ENCODE measurements at regions not wholly inside any gene's neighbourhood (a gene's known extent, or its start where the extent isn't known, plus 50 kb on each side); places are given as distances from the start of the nearest gene placed in this dataset.

DNA sequence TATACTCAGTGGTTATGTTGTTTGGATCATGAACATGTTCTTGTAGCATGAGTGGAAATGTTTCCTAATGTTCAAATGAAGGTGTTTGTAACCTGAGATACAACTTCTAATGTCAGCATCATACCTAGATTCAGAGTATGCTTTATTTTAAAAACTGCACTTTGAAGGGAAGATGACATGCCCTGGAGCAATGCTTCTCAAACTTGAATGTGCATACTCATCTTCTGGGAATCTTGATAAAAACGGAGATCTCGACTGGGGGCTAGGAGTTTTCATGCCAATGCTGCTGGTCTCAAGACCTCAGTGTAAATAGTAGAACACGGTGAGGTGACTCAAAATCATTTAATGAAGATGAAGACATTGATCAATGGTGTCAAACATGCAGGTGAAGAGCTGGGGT is 440.0 kb upstream of the NOX3 start:
- DNase-seq (ENCODE audit: low spot score) (no peak), ATAC-seq (no peak)
- Histone ChIP-seq H3K79me2 (replicated peaks; ENCODE audit: insufficient read depth) (no peaks in the 10 kb centered on the region), H3K36me3 (ENCODE audit: insufficient read depth) (no peaks in the 10 kb centered on the region), H3K9me2 (ENCODE audit: insufficient read depth) (no peaks in the 10 kb centered on the region; the same call in 1 of the 2 replicates), H3F3A (replicated peaks; ENCODE audit: low read depth) (no peaks in the 10 kb centered on the region), H3K4me3 (no peak overlapping the region), H3K27me3 (ENCODE audit: insufficient read depth) (no peaks in the 10 kb centered on the region), H2AFZ (no peak overlapping the region), H3K4me1 (ENCODE audit: insufficient read depth) (peaks cover 17% of the 10 kb centered on the region; the same call in 1 of the 2 replicates), H3K4me2 (0 out of 2 replicates have a peak overlapping the region, but pooled peaks have one; percentile 5), H4K20me1 (replicated peaks; ENCODE audit: insufficient read depth) (no peaks in the 10 kb centered on the region), H3K27ac (ENCODE audit: low read depth) (peak overlapping the region; percentile 45; the same call in 1 of the 2 replicates)
- peaks cover 4% of the 10 kb centered on the region; the same call in 2 of the 3 replicates for H3K9me3 Mint-ChIP-seq
- H3K4me3 Mint-ChIP-seq: no peak overlapping the region
- H3K4me1 Mint-ChIP-seq: peaks cover 25% of the 10 kb centered on the region
- peaks cover 2% of the 10 kb centered on the region for H3K27me3 Mint-ChIP-seq (ENCODE audit: insufficient read depth, low read depth, poor library complexity)
- H3K27ac Mint-ChIP-seq: no peak overlapping the region; the same call in 1 of the 2 replicates
- TF ChIP-seq EZH2phosphoT487 (IDR thresholded peaks at IDR 0.05; ENCODE audit: unreplicated experiment): no peak
- no peak for TF ChIP-seq STAT1 (IDR thresholded peaks at IDR 0.05; ENCODE audit: unreplicated experiment)
- no peak for TF ChIP-seq POLR2AphosphoS5 (IDR thresholded peaks at IDR 0.05; ENCODE audit: low read depth)
- no peak for TF ChIP-seq ETS1 (IDR thresholded peaks at IDR 0.05)
- TF ChIP-seq NANOG (IDR thresholded peaks at IDR 0.05; ENCODE audit: borderline replicate concordance): no peak
- no peak for TF ChIP-seq CTCF (conservative IDR thresholded peaks at IDR 0.05; ENCODE audit: low read depth in 2 of 2)
- TF ChIP-seq ZNF114 (CRISPR knock-in tag; IDR thresholded peaks at IDR 0.05): no peak
- no peak for TF ChIP-seq JUNB (IDR thresholded peaks at IDR 0.05; ENCODE audit: unreplicated experiment)
- TF ChIP-seq EZH2 (IDR thresholded peaks at IDR 0.05; ENCODE audit: low read depth, unreplicated experiment): no peak
- no peak for TF ChIP-seq ZNF331 (CRISPR knock-in tag; IDR thresholded peaks at IDR 0.05; ENCODE audit: low read depth)
- TF ChIP-seq CREB1 (CRISPR knock-in tag; IDR thresholded peaks at IDR 0.05; ENCODE audit: low read depth): no peak
- TF ChIP-seq REST (IDR thresholded peaks at IDR 0.05; ENCODE audit: unreplicated experiment): no peak
- no peak for TF ChIP-seq ZNF462 (CRISPR knock-in tag; IDR thresholded peaks at IDR 0.05)
- peaks cover 13% of the 10 kb centered on the region; the same call in 2 of the 3 replicates for H3K36me3 Mint-ChIP-seq (ENCODE audit: low read depth)

Data from GM23338 (cell line).